IPS DF 19.7 (cell line): ENCODE measurements at regions not wholly inside any gene's neighbourhood (a gene's known extent, or its start where the extent isn't known, plus 50 kb on each side); places are given as distances from the start of the nearest gene placed in this dataset.
"Not testable (repeated sequence)": the region's sequence is repeated elsewhere in the genome, so short reads cannot be mapped to it uniquely, and the experiment has no call there.

Source experiments
- DNase-seq: peaks from one replicate; pipeline ENCODE4 v3.0.0-alpha.2; 2013; ENCODE audit warnings: low read depth, low spot score

DNA sequence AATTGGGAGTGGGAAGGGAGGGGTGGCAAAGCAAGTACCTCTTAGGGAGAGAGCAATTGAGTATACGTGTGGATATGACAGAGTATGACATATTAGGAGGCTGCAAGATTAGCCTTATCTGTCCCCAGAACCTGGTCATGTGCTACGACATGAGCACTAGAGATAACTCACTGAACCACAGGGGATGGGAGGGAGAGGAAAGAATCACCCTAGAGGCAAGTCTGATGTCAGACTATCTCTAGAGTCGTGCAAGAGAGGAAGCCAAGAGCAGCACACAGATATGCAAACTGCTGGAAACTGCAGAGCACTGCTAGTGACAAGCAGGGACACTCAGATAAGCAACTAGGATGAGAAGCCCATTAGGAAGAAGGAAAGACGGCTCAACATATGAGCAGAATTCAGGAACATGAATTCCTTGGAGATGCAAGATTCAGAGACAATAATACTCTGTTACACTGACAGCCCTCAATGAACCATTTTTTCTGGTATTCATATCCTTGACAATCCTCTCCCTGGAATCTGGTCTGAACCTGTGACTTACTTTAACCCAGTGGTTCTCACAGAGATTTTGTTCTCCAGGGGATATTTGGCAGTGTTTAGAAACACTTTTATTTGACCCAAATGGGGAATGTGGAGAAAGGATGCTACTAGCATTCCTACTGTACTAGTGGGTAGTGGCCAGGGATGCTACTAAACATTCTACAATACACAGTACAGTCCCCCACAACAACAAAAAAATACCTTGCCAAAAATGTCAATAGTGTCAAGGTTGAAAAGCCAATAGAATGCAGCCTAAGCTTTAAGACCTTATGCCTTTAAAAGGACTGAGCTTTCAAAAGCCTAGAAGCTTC is 84.0 kb upstream of the BMP2K start:
- DNase-seq, result no peak

DNA sequence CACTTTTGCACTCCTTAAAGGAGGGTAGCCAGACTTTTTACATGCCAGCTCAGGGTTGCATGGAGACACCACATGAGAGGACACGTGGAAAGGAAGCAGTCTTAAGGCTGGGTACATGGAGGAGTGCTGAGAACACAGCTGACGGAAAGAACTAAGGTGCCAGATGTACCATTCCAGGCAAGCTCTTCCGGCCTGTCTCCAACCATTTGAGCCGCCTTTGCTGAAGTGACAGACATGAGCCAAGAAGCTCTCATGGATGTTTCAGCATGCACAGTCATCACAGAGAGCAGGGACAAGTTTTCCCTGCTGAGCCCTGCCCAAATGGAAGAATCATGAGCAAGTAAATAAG is 83.4 kb upstream of the BMP2K start:
- no peak for DNase-seq

DNA sequence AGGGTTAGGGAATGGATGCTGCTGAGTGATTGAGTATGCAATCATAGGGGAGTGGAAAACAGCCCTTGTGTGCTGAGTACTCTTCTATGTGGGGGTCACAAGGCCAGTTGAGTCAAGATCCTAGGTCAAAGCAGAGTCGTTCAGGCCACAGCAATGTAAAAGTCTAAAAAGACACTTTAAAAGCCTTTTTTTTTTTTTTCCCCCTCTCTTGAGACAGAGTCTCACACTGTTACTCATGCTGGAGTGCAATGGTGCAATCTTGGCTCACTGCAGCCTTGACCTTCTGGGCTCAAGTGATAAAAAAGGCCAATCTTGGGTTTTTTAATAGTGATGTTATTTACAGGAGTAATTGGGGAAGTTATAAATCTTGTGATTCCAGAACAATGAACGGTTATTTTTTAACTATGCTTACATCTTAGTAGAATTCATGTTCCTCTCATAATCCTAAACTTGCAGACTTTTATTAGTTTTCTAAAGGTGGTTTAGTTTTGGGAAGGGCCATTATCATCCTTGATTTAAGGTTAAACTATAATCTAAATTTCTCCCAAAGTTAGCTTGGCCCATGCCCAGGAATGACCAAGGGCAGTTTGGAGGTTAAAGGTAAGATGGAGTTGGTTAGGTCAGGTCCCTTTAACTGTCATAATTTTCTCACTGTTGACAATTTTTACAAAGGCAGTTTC is 82.2 kb upstream of the BMP2K start:
- DNase-seq, result no peak

DNA sequence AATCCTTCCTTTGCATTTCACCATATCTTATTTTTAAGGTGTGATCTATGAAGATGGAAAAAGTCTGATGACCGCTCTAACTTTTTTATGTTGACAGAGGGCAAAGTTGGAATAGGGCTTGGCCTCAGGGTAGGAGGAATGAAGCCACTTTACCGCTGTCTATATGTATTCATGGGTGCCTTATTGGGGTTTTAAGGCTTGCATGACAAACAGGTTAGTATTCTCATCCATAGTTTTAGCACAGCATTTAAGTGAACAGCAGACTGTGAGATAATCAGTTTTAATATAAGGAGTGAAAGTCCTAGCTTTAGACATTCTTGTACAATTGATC is 81.7 kb upstream of the BMP2K start:
- DNase-seq, result no peak

DNA sequence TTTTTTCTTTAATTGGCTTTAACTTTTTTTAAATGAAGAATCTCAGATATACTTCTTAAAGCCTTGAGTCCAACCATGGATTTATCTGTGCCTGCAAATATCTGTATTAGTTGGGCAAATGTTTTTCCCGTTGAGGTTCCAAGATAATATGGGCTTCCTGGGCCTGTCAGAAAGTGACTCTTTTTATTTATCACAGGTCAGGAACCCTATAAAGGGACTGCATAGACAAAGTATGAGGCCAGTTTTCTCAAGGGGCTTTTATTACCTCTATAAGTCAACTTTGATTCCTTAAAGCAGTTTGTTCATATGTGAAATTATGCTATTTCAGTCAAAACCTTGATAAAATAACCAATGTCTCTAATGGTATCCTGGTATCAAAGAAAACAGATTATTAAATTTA is 80.2 kb upstream of the BMP2K start:
- no peak for DNase-seq

DNA sequence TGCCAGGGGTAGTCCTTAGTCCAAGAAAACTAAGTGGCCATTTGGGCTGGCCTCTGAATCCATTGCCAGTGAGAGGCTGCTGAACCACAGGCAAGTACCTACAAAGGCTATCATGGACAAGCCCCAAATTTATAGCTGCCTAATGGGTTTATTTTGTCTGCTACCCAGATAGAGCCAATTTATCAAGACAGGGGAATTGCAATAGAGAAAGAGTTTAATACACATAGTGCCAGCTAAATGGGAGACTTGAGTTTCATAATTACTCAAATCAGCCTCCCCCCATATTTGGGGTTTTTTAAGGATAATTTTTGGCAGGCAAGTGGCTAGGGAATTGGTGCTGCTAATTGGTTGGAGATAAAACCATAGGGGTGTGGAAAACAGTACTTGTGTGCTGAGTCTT is 73.1 kb upstream of the BMP2K start:
- DNase-seq, result no peak

DNA sequence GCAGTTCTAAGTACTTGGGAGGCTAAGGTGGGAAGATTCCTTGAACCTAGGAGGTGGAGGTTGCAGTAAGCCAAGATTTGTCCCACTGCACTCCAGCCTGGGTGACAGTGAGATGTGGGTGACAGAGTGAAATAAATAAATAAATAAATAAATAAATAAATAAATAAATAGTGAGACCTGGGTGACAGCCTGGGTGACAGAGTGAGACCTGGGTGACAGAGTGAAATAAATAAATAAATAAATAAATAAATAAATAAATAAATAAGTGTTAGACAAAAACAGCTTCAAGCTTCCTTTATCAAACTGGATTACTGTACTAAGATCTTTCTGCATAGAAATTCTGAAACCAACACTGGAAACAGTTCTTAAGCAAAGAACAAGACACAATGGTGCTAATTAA is 71.8 kb upstream of the BMP2K start:
- DNase-seq, result no peak

DNA sequence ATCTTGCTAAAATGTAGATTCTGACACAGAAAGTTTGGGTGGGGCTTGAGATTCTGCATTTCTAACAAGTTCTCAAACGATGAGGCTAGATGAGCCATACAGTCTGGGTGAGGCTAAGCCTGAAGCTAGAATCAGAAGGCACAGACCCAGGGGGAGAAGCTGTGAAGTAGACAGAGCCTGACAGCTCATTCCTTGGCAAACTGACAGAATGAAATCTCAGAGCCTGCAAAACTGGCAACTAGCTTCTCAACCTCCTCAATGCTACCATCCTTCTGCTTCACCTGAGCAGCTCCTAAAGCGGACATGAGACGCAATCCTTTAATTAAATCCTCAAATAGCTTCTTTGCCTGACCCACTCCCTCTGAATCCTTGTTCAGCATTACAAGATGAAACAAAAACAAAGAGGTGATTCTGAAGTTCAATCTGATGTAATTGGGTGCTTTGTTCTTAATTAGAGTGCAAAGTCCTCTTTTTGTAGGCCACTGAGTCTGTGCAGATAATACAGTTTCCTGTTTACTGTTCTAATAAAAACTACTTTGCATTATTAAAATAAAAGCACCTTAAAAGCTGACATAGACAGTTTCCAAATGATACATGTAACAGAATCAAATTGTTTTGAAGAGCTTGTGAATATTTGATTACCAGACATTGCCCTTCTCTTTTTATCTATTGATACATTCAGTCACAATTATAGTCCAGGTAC is 71.0 kb upstream of the BMP2K start:
- DNase-seq, result no peak

DNA sequence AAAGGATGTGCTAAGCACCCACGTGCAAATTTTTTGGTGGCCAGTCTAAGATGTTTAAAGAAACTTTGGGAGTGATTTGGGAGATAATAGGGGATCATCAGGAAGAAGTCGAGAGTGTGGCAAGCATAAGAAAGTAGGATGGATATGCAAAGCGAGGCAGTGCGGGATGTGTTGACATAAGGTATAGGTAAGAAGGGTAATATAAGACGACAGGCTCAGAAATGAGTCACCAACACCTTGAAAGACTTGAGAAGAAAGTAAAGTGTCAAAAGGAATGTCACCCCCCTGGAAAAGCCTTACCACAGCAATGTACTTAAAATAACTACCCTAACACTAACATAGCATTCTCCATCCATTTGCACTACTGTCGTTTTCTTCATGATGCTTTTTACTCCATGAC is 69.8 kb upstream of the BMP2K start:
- DNase-seq, result peak; percentile 56

DNA sequence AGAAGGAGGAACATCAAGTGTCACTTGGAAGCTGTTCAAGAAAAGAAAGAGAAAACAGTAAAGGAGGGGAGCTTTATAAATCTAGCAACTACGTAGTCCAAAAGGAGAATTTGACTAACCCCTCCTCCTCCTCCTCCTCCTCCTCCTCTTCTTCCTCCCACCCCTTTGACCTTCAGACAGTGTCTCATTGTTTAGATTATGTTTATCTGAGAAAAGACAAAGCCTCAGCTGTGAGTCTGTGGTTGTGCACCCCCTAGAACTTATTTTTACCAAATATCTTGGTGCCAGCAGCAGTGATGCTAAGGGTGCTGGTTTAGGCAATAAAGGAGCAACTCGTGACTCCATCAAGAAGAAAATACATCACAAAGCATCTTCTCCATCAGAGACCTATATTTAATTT is 68.9 kb upstream of the BMP2K start:
- no peak for DNase-seq

DNA sequence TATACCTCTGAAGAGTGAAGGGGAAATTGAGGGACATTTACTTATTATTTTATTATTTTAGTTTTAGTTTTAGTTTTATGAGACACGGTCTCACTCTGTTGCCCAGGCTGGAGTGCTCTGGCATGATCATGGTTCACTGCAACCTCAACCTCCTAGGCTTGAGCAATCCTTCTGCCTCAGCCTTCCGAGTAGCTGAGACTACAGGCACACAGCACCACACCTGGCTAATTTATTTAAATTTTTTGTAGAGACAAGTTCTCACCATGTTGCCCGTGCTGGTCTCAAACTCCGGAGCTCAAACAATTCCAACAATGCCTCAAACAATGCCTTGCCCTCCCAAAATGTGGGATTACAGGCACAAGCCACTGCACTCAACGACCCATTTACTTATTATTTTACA is 68.4 kb upstream of the BMP2K start:
- DNase-seq, result no peak

DNA sequence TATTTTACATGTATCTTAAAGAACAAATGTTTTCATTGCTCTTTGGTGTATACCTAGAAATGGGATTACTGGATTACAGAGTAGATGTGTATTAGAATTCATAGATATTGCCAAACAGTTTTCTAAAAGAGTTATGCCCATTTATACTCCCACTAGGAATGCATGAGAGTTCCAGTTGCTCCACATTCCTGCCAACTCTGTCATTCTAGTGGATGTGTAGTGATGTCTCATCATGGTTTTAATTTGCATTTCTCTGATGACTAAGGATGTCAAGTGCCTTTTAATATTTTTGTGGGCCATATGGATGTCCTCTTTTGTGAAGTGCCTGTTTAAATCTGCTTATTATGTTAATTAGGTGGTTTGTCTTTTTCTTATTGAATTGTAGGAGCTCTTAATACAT is 65.6 kb upstream of the BMP2K start:
- no peak for DNase-seq

DNA sequence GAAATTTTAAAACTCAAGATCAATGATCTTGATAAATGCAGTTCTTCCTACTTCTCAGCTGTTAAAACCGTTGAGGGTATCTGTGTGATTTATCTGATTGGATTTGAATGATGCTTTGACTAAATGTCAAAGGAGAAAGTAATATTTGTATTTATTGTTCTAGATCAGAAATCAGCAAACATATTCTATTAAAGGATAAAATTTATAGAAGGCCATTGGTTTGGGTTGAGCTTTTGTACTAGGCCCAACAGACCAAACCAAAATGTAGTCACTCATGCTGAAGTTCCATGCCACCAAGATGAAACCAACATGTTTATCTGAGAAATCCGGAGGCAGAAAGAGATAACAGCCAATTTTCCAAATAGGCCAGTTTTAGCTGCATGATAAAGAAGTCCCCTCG is 64.5 kb upstream of the BMP2K start:
- no peak for DNase-seq

DNA sequence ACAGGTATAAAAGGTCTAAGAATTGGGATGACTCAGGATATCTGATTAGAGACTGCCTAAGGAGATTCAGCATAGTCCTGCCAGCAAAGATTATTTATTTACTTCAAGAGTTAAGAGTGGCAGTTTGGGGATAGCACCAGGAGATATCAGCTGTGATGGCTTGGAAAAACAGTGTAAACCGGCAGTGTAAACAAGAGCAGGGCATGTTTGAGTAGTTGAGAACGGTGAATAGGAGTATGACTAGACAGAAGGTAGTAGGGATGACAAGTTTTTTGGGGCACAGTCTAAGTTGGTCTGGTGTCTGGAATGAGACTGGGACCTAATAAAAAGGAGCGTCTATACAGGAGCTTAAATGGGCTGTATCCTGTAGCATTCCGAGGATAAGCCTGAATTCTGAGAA is 61.6 kb upstream of the BMP2K start:
- DNase-seq, result not testable (repeated sequence)

DNA sequence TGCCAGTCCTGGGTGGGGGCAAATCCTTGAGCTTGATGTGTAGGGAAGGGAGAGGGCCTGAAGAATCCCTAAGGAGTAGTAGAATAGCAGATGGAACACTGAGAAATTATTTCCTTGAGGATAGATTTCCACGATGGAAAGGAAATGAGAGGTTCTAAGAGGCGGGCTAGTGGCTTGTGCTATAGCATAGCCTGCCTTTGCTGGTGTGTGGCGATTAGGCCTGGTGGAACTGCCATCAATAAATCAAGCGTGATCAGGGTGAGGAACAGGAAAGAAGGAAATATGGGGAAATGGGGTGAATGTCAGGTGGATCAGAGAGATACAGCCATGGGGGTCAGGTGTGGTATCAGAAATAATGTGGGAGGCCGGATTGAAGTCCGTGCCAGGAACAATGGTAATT is 60.8 kb upstream of the BMP2K start:
- DNase-seq, result not testable (repeated sequence)

DNA sequence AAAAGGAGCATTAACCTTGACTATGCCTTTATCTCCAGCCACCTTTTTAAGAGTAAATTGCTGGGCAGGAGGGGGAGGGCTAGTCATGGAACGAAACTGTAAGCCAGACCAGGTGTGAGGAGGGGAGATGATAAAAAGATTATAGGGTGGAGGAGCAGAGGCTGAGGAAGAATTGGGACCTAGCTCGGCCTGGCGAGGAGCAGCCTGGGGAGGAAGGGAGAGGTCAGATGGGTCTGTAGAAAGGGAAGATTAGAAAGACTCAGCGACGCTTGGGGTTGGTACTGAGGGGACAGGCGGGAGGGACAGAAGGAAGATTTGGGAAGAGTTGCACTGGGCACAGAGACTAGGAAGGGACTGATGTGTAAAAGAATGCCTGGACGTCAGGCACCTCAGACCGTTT is 58.4 kb upstream of the BMP2K start:
- DNase-seq, result not testable (repeated sequence)

DNA sequence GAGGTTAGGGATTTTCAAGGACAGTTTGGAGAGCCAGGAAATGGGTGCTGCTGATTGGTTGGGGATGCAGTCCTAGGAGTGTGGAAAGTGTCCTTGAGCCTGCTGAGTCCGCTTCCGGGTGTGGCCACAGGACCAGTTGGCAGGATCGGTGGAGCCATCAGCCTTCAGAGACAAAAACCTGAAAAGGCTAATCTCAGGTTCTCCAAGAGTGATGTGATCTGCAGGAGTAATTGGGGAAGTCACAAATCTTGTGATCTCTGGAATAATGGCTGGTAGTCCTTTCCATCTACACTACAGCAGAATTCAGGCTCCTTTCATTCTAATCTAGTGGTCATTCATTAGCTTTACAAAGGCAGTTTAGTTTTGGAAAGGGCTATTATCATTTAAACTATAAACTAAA is 55.9 kb upstream of the BMP2K start:
- no peak for DNase-seq

DNA sequence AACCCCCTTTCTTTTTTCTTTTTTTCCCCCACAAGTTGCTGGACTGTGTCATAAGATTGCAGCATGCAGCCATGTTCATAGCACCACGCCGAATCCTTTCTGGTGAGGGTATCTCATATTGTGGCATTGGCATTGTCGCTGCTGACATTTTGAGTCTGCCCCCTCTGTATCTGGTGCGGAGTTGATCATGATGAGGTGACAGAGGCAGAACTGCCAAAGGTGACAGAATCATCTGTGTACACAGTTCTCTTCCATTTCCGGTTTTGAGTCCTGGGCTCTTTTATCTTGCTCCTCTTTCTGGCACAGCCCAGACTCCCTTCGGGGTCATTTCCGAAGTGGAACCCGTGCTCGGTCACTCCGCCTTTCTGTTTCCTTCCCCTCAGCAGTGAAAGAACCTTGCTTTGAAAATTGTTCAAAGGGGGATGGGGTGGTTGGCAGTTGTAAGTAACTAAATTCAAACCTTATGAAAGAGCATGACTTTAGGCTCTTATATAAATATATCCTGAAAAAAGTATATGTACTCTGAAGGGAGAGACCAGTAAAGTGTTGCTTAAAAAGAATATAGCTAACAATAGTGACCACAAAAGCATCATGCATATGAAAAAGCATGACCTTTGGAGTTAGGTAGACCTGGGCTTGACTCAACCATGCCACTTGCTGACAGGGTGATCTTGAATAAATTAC is 55.0 kb upstream of the BMP2K start:
- no peak for DNase-seq

DNA sequence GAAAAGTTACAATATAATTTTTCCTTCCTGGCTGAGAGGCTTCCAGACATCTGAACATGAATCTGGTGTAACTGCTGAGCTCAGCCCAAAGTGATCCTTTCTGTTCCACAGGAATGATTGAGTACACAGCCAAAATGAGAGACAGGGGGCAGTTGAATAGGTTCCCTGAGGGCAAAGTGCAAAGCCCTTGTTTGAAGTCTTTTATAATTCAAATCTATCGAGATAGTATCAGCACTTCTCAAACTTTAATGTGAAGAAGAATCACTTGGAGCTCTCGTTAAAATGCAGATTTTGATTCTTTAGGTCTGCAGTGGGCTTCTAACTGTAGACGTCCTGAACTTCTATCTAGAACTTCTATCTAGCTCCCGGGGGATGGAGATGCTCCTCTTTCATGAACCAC is 54.4 kb upstream of the BMP2K start:
- no peak for DNase-seq

DNA sequence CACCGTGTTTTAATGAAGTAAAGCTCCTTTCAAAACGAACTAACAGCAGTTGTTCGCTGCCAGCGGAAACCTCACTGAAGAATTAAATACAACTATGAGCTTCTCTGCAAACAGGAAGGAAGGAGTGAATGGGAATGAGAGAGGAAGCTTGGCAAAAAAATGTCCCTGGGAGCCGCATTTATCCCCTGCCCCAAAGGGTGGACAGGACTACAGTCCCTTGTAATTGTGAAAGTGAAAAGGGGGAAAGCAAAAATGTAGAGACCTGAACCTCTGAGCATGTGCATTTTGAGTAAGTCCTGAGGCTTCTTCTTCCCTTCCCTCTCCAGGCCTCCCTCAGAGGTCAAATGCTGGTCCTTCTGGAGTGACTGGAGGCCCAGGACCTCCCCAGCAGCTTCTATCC is 53.8 kb upstream of the BMP2K start:
- no peak for DNase-seq

DNA sequence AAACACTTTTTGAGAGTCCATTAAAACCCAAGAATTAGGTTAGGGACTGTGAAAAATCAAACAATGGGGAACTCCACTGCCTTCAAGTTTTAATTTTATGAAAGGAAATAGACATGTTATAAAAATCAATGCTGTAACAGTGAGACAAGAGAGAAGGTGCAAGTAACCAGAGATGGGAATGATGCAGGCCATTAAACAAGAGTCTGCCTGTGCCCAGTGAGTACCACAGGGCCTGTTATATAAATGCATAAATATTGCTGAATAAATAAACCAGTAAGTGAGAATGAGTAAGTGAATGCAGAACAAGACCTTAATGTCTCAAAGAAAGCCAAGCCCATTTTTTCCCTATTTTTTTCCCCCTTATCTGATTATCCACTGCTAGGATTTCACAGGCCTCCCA is 53.3 kb upstream of the BMP2K start:
- no peak for DNase-seq
